GM18520 (cell line): ENCODE measurements at regions not wholly inside any gene's neighbourhood (a gene's known extent, or its start where the extent isn't known, plus 50 kb on each side); places are given as distances from the start of the nearest gene placed in this dataset.
"Not testable (repeated sequence)": the region's sequence is repeated elsewhere in the genome, so short reads cannot be mapped to it uniquely, and the experiment has no call there.

ENCODE experiments used
- ATAC-seq: cut with Tn5 transposase; IDR thresholded peaks from one replicate; pipeline ENCODE4 v1.9.1; 2021; ENCODE audit not compliant: unreplicated experiment

GRCh38 chr6:48553467-48554189, 442.6 kb upstream of the PTCHD4 start:
- ATAC-seq: no peak

GRCh38 chr6:48552905-48553304, 441.9 kb upstream of the PTCHD4 start:
- no peak for ATAC-seq

- ATAC-seq: no peak
Measured at GRCh38 chr6:48550603-48551002, 439.6 kb upstream of the PTCHD4 start.

DNA sequence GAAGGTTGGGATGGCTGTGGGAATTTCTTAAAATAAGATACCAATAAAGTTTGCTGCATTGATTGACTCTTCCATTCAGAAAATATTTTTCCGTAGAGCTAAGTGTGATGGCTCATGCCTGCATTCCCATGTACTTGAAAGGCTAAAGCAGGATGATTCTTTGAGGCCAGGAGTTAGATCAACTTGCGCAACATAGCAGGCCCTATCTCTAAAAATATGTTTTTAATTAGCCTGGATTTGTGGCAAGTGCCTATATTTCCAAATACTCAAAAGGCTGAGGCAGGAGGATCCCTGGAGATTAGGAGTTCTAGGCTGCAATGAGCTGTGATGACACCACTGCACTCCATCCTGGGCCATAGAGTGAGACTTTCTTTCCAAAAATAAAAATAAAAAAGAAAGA, 431.2 kb upstream of the PTCHD4 start:
- ATAC-seq: no peak

GRCh38 chr6:48541649-48542048, 430.7 kb upstream of the PTCHD4 start:
- ATAC-seq: no peak

- ATAC-seq: no peak
Measured at GRCh38 chr6:48535582-48536009, 424.6 kb upstream of the PTCHD4 start.

GRCh38 chr6:48530978-48531377, 420.0 kb upstream of the PTCHD4 start:
- ATAC-seq: not testable (repeated sequence)

- ATAC-seq: no peak
Measured at GRCh38 chr6:48525849-48526248, 414.9 kb upstream of the PTCHD4 start.

DNA sequence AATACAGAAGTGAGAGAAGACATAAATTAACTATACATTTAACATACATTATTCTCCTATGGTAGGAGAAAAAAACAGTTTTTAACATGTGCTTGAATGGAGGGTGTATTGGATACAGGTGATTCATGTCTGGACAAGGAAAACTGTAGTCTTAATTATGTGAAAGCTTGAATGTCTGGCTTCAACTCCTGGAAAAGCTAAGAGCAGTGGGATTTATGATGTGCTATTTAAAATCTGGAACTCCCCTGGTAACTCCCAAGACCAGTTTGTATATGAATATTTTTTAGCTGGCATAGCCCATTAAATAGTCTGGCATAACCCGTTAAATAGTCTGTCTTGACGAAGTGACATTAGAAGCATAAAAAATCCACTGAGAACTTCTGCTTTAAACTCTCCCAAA, 410.0 kb upstream of the PTCHD4 start:
- ATAC-seq: no peak

DNA sequence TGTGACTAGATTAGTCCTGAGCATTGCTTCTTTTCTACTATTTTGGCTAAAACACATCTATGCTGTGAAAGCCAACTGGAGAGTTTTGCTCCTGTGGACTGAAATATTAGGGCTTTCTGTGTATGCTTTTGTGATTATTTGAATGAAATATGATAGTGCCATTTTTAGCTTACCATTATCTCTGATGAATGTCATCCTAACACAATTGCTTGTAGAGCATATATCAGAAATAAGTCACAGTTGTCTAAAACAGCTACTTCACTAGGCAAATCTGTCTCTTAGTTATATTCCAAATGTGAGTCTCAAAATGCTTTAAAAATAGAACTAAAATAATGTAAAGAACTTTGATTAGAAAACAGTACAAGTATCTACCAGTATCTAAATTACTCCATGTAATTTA, 401.4 kb upstream of the PTCHD4 start:
- ATAC-seq: no peak

GRCh38 chr6:48511378-48511777, 400.4 kb upstream of the PTCHD4 start:
- ATAC-seq: no peak

DNA sequence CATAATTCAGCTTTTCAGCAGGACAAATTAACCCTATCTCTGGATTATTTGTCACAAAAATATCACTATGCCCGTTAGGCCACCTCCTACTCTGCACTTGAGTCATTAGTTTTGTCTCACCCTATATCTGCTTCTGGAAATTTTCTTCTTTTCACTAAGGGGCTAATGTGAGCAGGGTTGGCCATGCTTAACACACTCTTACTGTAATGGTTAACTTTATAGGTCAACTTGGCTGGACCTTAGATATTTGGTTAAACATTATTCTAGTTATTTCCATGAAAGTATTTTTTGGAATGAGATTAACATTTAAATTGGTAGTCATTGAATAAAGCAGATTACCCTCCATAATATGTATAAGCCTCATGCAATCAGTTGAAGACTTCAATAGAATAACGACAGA, 394.6 kb upstream of the PTCHD4 start:
- ATAC-seq: no peak

DNA sequence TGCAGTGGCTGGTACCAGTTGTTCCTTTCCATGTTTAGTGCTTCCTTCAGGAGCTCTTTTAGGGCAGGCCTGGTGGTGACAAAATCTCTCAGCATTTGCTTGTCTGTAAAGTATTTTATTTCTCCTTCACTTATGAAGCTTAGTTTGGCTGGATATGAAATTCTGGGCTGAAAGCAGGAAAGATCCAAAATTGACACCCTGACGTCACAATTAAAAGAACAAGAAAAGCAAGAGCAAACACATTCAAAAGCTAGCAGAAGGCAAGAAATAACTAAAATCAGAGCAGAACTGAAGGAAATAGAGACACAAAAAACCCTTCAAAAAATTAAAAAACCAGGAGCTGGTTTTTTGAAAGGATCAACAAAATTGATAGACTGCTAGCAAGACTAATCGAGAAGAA, 382.4 kb upstream of the PTCHD4 start:
- not testable (repeated sequence) for ATAC-seq

- no peak for ATAC-seq
Measured at GRCh38 chr6:48490658-48491057, 379.7 kb upstream of the PTCHD4 start.

- no peak for ATAC-seq
Measured at GRCh38 chr6:48486876-48487275, 375.9 kb upstream of the PTCHD4 start.

DNA sequence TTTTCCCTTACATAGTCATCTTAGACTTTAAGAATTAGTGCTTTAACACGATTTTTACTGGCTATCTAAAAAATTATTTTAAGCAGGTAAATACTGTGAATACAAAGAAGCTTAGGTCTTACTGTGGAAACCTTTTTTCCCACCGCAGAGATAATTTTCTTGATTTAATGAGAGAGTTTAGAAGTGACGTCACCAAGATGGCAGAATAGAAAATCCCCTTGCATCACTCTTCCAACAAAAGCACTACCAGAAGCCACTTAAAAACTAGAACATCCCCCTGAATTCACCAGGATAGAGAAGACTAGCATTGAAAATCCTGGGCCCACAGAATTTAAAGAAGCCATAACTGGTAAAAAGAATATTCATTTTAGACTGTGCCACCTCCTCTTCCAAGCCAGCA, 375.4 kb upstream of the PTCHD4 start:
- ATAC-seq: no peak

- no peak for ATAC-seq
Measured at GRCh38 chr6:48476257-48476656, 365.3 kb upstream of the PTCHD4 start.

GRCh38 chr6:48475275-48475674, 364.3 kb upstream of the PTCHD4 start:
- ATAC-seq: no peak

DNA sequence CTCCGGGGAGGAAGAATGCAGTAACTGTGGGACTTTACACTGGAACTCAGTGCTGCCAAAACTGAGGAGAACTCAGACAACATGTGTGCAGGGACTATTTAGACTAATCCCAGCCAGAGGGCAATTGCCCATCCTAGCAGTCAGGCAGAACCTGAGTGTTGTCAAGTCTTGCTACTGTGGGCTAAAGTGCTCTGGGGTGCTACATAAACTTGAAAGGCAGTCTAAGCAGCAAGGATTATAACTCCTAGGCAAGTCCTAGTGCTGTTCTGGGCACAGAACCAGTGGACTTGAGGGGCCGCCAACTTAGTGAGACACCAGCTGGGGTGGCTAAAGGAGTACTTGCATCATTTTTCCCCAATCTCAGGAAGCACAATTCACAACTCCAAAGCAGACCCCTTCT, 363.8 kb upstream of the PTCHD4 start:
- ATAC-seq: no peak

- no peak for ATAC-seq
Measured at GRCh38 chr6:48474136-48474535, 363.1 kb upstream of the PTCHD4 start.

DNA sequence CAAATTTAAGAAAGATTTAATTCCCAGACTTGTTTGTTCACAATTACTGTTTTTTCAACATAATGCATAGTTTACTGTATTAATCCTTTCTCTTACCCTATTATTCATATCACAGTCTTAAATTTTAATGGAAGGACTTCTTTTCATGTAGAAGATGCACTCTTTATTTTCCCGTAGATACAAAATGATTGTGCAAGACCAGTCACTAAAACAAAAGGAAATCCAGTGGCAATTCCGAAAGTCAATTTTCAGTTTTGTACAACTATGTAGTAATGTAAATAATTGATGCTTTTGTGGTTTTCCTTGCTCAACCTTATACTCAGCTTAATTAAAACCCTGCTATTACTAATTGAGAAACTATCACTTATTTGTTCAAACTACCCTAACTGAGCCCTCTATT, 361.5 kb upstream of the PTCHD4 start:
- ATAC-seq: no peak

GRCh38 chr6:48472091-48472490, 361.1 kb upstream of the PTCHD4 start:
- ATAC-seq: no peak

DNA sequence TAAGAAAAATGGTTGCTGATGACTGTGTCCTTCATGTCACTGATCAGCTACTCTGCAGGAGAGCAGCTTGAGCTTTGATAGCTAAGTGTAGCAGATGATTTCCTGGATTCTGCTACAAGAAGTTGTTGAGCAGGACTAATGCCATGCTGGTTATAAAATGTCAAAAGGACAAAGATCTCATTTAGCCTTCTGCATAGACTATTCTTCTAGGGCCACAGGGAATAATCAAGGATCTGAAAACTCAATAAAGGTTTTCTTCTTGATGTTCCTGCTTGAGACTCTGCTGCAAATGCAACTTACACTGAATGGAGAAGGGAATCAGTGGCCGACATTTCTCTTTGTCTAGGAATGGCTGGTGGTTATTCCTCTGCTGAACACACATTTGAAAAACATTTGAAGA, 360.3 kb upstream of the PTCHD4 start:
- no peak for ATAC-seq
